HG03439 (cell line): ENCODE measurements at regions not wholly inside any gene's neighbourhood (a gene's known extent, or its start where the extent isn't known, plus 50 kb on each side); places are given as distances from the start of the nearest gene placed in this dataset.
"Not testable (repeated sequence)": the region's sequence is repeated elsewhere in the genome, so short reads cannot be mapped to it uniquely, and the experiment has no call there.

Experiments used
- ATAC-seq: cut with Tn5 transposase; IDR thresholded peaks from one replicate; pipeline ENCODE4 v1.9.1; 2021; ENCODE audit warnings: mild to moderate bottlenecking, moderate library complexity; ENCODE audit not compliant: unreplicated experiment

DNA sequence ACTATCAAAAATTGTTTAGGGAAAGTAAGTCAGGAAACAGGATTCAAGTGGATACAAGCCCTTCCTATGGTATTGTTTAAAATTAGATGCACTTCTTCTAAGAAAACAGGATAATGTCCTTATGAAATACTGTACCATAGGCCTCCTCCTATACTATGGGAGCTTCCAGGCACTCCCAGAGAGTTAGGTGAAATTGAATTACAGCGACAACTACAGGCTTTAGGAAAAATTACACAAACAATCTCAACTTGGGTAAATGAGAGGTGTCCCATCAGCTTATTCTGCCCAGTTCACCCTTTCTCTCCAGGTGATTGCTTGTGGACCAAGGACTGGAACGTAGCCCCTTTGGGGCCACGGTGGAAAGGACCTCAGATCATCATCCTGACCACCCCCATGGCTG is 528.7 kb upstream of the TSPY4 start:
- no peak for ATAC-seq

- ATAC-seq, result no peak
These were observed 528.2 kb upstream of the TSPY4 start for GRCh38 chrY:8809076-8809475.

- ATAC-seq, result no peak
These were observed 523.1 kb upstream of the TSPY4 start for GRCh38 chrY:8814143-8814542.

DNA sequence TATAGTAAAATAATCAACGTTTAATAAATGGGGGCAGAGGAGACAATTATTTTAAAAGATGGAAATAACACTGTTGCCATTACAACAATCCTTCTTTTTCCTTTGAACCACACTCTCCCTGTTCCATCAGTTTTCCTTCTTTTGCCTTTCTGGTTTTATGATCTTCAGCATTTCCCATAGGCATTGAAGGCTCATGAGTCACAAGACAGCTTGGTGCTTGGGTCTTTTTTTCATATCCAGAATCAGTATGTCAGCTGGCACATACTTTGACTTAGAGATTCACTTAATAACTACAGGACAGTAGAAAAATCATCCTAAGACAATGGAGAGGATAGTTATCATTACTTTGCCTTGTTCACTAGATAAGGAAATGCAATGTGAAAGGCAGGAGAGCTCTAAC is 521.6 kb upstream of the TSPY4 start:
- ATAC-seq, result no peak

DNA sequence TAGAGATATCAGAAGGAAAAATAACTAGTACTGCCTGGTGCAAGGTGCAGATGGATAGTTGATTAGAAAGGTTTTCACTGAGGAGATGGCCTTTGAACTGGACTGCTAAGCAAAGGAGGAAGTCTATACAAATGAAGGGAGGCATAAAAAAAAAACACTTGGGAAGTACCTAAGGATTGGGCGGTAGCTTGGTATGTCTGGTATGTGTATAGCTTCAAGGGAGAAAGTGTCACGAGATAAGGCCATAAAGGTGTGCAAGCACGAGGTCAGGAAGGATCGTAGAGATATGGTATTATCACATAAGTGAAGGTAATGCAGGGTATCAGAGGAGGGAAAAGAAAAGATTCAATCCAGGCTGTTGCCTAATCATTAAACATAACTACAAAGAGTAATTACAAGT is 517.2 kb upstream of the TSPY4 start:
- ATAC-seq, result no peak

DNA sequence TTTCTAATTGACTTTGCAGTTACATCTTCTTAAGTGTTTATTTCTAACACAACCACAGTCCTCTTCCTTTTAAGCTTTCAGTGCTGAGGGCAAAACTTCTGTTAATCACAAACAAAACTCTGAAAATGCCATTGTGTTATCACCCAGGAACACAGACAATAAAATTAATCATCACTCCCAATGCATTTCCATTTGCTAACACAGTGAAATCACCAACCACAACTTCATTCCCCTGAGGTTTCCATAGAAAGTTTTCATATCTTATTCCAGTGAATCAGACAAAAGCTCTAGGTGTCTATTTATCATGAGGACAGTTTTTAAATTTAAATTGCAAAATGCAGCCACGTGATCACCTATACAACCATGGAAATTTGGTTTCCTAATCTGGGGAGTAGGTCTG is 516.2 kb upstream of the TSPY4 start:
- no peak for ATAC-seq

GRCh38 chrY:8852278-8852677 is 485.0 kb upstream of the TSPY4 start:
- ATAC-seq, result no peak

DNA sequence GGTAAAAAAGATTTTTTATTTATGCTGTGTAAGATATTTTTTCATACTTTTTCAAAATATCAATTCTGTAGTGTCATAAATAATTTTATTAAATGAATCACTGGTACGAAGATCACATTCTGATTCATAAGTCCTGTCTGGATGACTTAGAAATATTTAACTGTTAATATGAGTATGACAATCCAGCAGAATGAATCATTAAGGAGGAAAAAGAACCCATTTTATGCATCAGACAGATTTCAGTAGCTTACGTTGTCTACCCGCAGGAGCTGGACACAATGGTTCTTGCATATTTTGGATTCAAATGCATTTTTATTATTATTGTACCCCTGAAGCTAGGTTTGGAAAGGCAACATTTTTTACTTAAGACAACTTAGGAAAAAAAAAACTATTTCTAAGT is 448.9 kb upstream of the TSPY4 start:
- ATAC-seq, result no peak

DNA sequence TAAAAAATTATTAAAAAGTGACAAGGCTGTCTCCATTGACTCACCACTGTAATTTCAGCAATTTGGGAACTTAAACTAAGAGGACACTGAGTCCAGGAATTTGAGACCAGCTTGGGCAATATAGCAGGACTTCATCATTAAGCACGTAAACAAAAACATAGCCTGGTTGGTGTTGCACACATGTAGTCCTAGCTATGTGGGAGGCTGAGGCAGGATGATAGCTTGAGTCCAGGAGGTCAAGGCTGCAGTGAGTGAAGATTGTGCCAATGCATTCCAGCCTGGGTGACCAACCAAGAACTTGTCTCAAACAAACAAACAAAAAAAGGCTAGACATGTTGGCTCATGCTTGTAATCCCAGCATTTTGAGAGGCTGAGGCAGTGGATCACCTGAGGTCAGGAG is 439.4 kb upstream of the TSPY4 start:
- no peak for ATAC-seq

DNA sequence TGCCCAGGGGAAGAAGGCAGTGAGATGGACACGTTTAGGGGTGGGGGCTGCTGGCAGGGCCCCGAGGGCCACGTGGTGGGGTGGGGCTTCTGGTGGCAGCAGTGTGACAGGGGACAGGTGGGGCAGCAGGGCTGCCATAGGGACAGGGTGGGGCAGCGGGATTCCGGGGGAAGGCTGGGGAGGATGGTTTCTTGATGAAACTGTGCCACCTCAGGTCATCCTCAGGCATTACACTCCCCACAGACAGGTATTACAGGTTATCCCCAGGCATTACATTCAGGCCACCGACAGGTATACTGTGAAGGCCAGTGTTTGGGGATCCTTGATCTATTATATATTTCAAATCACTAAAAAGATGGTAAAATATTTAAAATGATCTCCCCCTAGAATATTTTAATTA is 432.1 kb upstream of the TSPY4 start:
- no peak for ATAC-seq

GRCh38 chrY:8922576-8922975 is 414.7 kb upstream of the TSPY4 start:
- ATAC-seq, result not testable (repeated sequence)
